H9 (cell line): ENCODE measurements at regions not wholly inside any gene's neighbourhood (a gene's known extent, or its start where the extent isn't known, plus 50 kb on each side); places are given as distances from the start of the nearest gene placed in this dataset.

Experiments
- DNase-seq: peaks from one replicate; pipeline ENCODE4 v3.0.0-alpha.2; 2017
- H2AFZ ChIP-seq: one replicate; pipeline ENCODE4 v1.6.1; 2013; ENCODE audit warnings: mild to moderate bottlenecking, low read length, control low read depth, moderate library complexity
- H2AK5ac ChIP-seq: 2 replicates; pipeline ENCODE4 v1.6.1; 2013; ENCODE audit warnings: low read length, control low read depth, mixed read lengths; ENCODE audit not compliant: insufficient read length
- H2BK120ac ChIP-seq: one replicate; pipeline ENCODE4 v1.6.1; 2013; ENCODE audit warnings: low read depth, mild to moderate bottlenecking, low read length, control low read depth, inconsistent platforms; ENCODE audit not compliant: poor library complexity, severe bottlenecking
- H2BK12ac ChIP-seq: 2 replicates; pipeline ENCODE4 v1.6.1; 2013; ENCODE audit warnings: low read length, control low read depth, mixed read lengths, low read depth; ENCODE audit not compliant: insufficient read length
- H2BK15ac ChIP-seq: 2 replicates; pipeline ENCODE4 v1.6.1; 2013; ENCODE audit warnings: low read depth, low read length, control low read depth
- H2BK20ac ChIP-seq: one replicate; pipeline ENCODE4 v1.6.1; 2013; ENCODE audit warnings: low read depth, mild to moderate bottlenecking, low read length, control low read depth, inconsistent platforms; ENCODE audit not compliant: poor library complexity, severe bottlenecking
- H2BK5ac ChIP-seq: 2 replicates; pipeline ENCODE4 v1.6.1; 2013; ENCODE audit warnings: low read length, control low read depth, mixed read lengths; ENCODE audit not compliant: insufficient read length
- H3K14ac ChIP-seq: 2 replicates; pipeline ENCODE4 v1.6.1; 2013; ENCODE audit warnings: low read length, control low read depth; ENCODE audit not compliant: insufficient read depth
- H3K18ac ChIP-seq: 2 replicates; pipeline ENCODE4 v1.6.1; 2013; ENCODE audit warnings: low read depth, mild to moderate bottlenecking, mixed read lengths, low read length, control low read depth; ENCODE audit not compliant: insufficient read length
- H3K23ac ChIP-seq: 2 replicates; pipeline ENCODE4 v1.6.1; 2013; ENCODE audit warnings: low read length, control low read depth, mixed read lengths, low read depth; ENCODE audit not compliant: insufficient read length
- H3K23me2 ChIP-seq: 2 replicates; pipeline ENCODE4 v1.6.1; 2013; ENCODE audit warnings: low read depth, mild to moderate bottlenecking, mixed read lengths, low read length, control low read depth; ENCODE audit not compliant: insufficient read length, poor library complexity, severe bottlenecking
- H3K27ac ChIP-seq: 2 replicates; pipeline ENCODE4 v1.5.1; 2013; ENCODE audit warnings: low read length, control low read depth, mixed read lengths, low read depth; ENCODE audit not compliant: insufficient read length
- H3K27me3 ChIP-seq: 2 replicates; pipeline ENCODE4 v1.6.1; 2013; ENCODE audit warnings: low read length, control low read depth, inconsistent platforms; ENCODE audit not compliant: insufficient read depth
- H3K4ac ChIP-seq: 2 replicates; pipeline ENCODE4 v1.6.1; 2013; ENCODE audit warnings: low read depth, mild to moderate bottlenecking, control low read depth, inconsistent platforms, low read length, moderate library complexity
- H3K4me1 ChIP-seq: 2 replicates; pipeline ENCODE4 v1.6.1; 2013; ENCODE audit warnings: low read length, control low read depth, inconsistent platforms; ENCODE audit not compliant: insufficient read depth
- H3K4me2 ChIP-seq: 2 replicates; pipeline ENCODE4 v1.6.1; 2013; ENCODE audit warnings: low read length, control low read depth, mixed read lengths; ENCODE audit not compliant: insufficient read length, insufficient read depth
- H3K56ac ChIP-seq: 2 replicates; pipeline ENCODE4 v1.6.1; 2013; ENCODE audit warnings: low read depth, mild to moderate bottlenecking, mixed read lengths, low read length, control low read depth; ENCODE audit not compliant: insufficient read length
- H3K79me1 ChIP-seq: 2 replicates; pipeline ENCODE4 v1.6.1; 2013; ENCODE audit warnings: low read depth, mild to moderate bottlenecking, moderate library complexity, low read length, control low read depth, inconsistent platforms; ENCODE audit not compliant: insufficient read depth, poor library complexity, severe bottlenecking
- H3K79me2 ChIP-seq: 2 replicates; pipeline ENCODE4 v1.6.1; 2013; ENCODE audit warnings: low read length, control low read depth, inconsistent platforms; ENCODE audit not compliant: insufficient read depth
- H3K9ac ChIP-seq: 2 replicates; pipeline ENCODE4 v1.6.1; 2013; ENCODE audit warnings: low read length, control low read depth, mixed read lengths; ENCODE audit not compliant: insufficient read length; ENCODE audit errors: extremely low read depth
- H3K9me3 ChIP-seq: one replicate; pipeline ENCODE4 v1.6.1; 2013; ENCODE audit warnings: low read depth, low read length, inconsistent platforms; ENCODE audit not compliant: control insufficient read depth
- H3T11ph ChIP-seq: one replicate; pipeline ENCODE4 v1.6.1; 2013; ENCODE audit warnings: mild to moderate bottlenecking, low read length, control low read depth, inconsistent platforms
- H4K20me1 ChIP-seq: one replicate; pipeline ENCODE4 v1.6.1; 2013; ENCODE audit not compliant: control insufficient read depth, insufficient read length, insufficient read depth
- H4K5ac ChIP-seq: 2 replicates; pipeline ENCODE4 v1.6.1; 2013; ENCODE audit warnings: low read depth, mild to moderate bottlenecking, mixed read lengths, low read length, control low read depth; ENCODE audit not compliant: insufficient read length
- H4K8ac ChIP-seq: replicated peaks from 2 replicates; pipeline ENCODE4 v1.6.1; 2013; ENCODE audit warnings: low read length, control low read depth, mixed read lengths, low read depth; ENCODE audit not compliant: insufficient read length
- H4K91ac ChIP-seq: 2 replicates; pipeline ENCODE4 v1.6.1; 2013; ENCODE audit warnings: low read depth, mild to moderate bottlenecking, moderate library complexity, mixed read lengths, low read length, control low read depth; ENCODE audit not compliant: insufficient read length
- H3K27ac Mint-ChIP-seq, 3 experiments: 2 replicates in 2 of 3; 3 replicates in 1 of 3; pipeline ENCODE4 v1.8.0; 2020 to 2021; ENCODE audit warnings: mixed read lengths in 3 of 3, mild to moderate bottlenecking in 1 of 3, moderate library complexity in 1 of 3
- H3K27me3 Mint-ChIP-seq: 2 replicates; pipeline ENCODE4 v1.8.0; 2021; ENCODE audit warnings: low read depth, mild to moderate bottlenecking, moderate library complexity, mixed read lengths
- H3K36me3 Mint-ChIP-seq, 3 experiments: 2 replicates in 2 of 3; 3 replicates in 1 of 3; pipeline ENCODE4 v1.8.0; 2020 to 2021; ENCODE audit warnings: low read depth in 3 of 3, mixed read lengths in 3 of 3; ENCODE audit not compliant: insufficient read depth in 1 of 3
- H3K4me1 Mint-ChIP-seq, 2 experiments: 2 replicates each; pipeline ENCODE4 v1.8.0; 2020; ENCODE audit warnings: mixed read lengths in 2 of 2
- H3K4me3 Mint-ChIP-seq, 2 experiments: 2 replicates in 1 of 2; 3 replicates in 1 of 2; pipeline ENCODE4 v1.8.0; 2020 to 2021; ENCODE audit warnings: mild to moderate bottlenecking in 2 of 2, mixed read lengths in 2 of 2, moderate library complexity in 1 of 2
- H3K9me3 Mint-ChIP-seq, 2 experiments: 2 replicates in 1 of 2; 3 replicates in 1 of 2; pipeline ENCODE4 v1.8.0; 2020; ENCODE audit warnings: mild to moderate bottlenecking in 2 of 2, mixed read lengths in 2 of 2, moderate library complexity in 1 of 2
- TF ChIP-seq, protein P1 (sequence below): fragments of 200-600 bp; sonication (generic); conservative IDR thresholded peaks from 3 replicates; pipeline ENCODE4 v1.8.0; 2021; ENCODE audit warnings: antibody characterized with exemption, mild to moderate bottlenecking

DNA sequence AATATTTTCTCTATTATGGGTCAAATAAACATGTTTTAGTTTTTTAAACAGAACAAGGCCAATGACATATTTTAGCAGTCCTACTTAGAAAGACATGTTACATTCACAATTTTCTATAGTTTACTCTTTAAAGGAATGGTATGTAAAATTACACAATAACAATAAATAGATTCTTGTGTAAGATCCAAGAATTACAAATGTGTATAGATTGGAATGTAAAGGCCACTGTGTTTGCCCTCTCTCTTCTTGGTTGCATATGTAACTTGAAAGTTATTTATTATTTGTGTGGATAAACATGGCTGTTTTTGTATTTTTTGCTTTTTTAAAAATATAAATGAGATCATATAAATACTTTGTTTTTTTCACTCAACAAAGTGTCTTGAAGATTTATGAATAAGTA, 979.3 kb upstream of the CELF2 start:
- Mint-ChIP-seq H3K4me1 (0 out of 4 replicates have a peak, but pooled peaks cover 0 to 2% of the 10 kb centered on the region in 2 experiments), H3K9me3 (no peaks in the 10 kb centered on the region), H3K36me3 (no peaks in the 10 kb centered on the region), H3K27ac (no peak overlapping the region), H3K4me3 (no peak overlapping the region), H3K27me3 (no peaks in the 10 kb centered on the region)
- H3K27me3 ChIP-seq: no peaks in the 10 kb centered on the region
- TF ChIP-seq, protein P1, sequence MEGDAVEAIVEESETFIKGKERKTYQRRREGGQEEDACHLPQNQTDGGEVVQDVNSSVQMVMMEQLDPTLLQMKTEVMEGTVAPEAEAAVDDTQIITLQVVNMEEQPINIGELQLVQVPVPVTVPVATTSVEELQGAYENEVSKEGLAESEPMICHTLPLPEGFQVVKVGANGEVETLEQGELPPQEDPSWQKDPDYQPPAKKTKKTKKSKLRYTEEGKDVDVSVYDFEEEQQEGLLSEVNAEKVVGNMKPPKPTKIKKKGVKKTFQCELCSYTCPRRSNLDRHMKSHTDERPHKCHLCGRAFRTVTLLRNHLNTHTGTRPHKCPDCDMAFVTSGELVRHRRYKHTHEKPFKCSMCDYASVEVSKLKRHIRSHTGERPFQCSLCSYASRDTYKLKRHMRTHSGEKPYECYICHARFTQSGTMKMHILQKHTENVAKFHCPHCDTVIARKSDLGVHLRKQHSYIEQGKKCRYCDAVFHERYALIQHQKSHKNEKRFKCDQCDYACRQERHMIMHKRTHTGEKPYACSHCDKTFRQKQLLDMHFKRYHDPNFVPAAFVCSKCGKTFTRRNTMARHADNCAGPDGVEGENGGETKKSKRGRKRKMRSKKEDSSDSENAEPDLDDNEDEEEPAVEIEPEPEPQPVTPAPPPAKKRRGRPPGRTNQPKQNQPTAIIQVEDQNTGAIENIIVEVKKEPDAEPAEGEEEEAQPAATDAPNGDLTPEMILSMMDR: no peak
- no peaks in the 10 kb centered on the region for H3K23me2 ChIP-seq
- no peak overlapping the region for H2BK12ac ChIP-seq
- H4K91ac ChIP-seq: no peak overlapping the region
- H4K8ac ChIP-seq: no peak overlapping the region
- no peak overlapping the region for H3K4ac ChIP-seq
- H3K9me3 ChIP-seq: no peaks in the 10 kb centered on the region
- H2BK120ac ChIP-seq: no peak overlapping the region
- no peak overlapping the region for H2AK5ac ChIP-seq
- H4K5ac ChIP-seq: no peak overlapping the region
- H2BK20ac ChIP-seq: no peak overlapping the region
- H2BK5ac ChIP-seq: no peak overlapping the region
- DNase-seq: no peak
- no peaks in the 10 kb centered on the region for H3K4me1 ChIP-seq
- H2BK15ac ChIP-seq: no peak overlapping the region
- no peak overlapping the region for H3K23ac ChIP-seq
- no peaks in the 10 kb centered on the region for H3K79me2 ChIP-seq
- no peak overlapping the region for H3K18ac ChIP-seq
- H3K14ac ChIP-seq: no peak overlapping the region
- H3K4me2 ChIP-seq: no peak overlapping the region
- no peaks in the 10 kb centered on the region for H4K20me1 ChIP-seq
- no peak overlapping the region for H3K9ac ChIP-seq
- H3K79me1 ChIP-seq: no peaks in the 10 kb centered on the region
- no peak overlapping the region for H2AFZ ChIP-seq
- H3T11ph ChIP-seq: no peak overlapping the region
- no peak overlapping the region for H3K27ac ChIP-seq
- no peak overlapping the region for H3K56ac ChIP-seq
